AG20443 (cell line): ENCODE measurements at regions not wholly inside any gene's neighbourhood (a gene's known extent, or its start where the extent isn't known, plus 50 kb on each side); places are given as distances from the start of the nearest gene placed in this dataset.

Source experiments
- DNase-seq: peaks from one replicate; pipeline ENCODE4 v3.0.0; 2012; ENCODE audit warnings: low spot score, mixed read lengths

DNA sequence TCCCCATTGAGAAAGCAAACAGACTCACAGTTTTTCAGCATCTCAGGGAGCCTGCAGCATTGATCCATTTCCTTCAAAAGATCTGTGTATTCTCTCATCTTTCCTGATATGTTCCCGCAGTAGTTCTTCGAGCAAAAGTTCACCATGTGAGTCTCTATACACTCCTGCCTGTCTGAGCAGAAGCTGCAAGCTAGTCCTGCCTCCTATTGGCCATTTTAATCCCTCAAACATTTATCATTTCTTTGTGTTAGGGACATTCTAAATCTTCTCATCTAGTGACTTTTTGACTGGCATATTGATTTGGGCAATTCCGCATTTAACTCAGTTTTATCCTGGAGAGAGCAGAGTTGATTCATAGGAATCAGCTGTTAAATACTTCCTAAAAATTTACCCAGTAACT is 660.4 kb upstream of the KLF12 start:
- DNase-seq: no peak

DNA sequence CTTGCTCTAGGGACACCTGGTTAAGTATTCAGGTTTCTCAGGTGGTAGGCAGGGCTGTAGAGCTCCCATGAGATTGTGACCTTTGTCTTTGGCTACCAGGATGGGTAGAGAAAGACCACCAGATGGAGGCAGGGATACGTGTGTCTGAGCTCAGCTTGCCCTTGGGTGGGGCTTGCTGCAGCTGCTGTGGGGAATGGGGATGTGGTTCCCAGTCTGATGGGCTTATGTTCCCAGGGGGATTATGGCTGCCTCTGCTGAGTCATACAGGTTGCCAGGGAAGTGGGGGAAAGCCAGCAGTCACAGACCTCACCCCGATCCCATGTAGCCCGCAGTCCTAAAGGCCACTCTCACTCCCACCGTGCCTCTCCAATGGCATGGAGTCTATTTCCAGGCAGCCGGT is 659.9 kb upstream of the KLF12 start:
- DNase-seq: no peak

DNA sequence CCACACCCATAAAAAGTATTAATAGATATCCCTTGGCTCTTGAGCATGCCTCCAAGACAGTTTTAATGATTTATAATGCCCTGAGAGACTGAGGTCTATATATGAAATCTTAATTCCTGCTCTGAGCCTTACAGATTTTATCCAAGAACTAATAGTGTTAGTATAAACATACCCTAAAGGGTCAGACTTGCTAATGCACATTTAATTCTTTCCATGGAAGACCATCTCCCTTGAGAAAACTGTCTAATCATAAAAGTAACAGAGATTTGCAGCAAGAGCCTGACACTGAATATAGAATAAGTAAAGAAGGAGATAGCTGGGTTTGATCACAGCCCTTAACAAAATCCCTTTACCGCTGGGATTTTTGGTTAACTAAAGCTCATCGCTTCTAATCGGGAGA is 650.8 kb upstream of the KLF12 start:
- no peak for DNase-seq

DNA sequence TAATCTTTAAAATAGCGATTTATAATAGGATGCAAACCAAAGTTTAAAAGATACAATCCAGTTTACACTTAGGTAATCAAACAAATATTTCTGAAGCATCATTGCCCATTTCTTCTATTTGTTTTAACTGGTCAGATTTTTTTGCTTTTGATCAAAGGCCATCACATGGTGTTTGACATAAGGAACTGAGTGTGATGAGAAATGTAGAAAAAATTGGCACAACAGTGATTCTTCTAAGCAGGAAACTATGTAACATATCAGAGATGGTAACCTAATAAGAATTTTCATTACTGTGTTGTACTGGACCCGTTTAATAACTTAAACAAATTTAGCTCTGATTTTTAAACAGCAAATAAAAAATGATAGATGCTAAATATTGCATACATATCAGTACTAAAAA is 644.7 kb upstream of the KLF12 start:
- no peak for DNase-seq

DNA sequence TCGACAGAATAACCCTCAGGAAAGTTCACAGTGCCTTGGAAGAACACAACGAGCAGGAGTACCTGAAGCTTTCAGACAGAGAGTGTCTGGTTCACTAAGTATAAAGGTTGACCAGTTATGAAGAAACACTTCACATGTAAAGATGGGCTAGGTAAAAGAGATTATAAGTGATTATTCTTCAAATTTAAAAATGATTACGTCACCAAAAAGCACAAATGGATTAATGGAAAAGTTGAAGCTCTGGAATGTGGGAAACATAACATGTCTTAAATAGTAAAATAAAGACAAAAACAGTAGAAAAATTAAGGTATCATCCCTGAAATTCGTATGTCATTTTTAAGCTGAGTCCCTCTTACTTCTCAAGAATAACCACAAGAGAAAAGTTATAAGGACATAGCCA is 643.9 kb upstream of the KLF12 start:
- no peak for DNase-seq

DNA sequence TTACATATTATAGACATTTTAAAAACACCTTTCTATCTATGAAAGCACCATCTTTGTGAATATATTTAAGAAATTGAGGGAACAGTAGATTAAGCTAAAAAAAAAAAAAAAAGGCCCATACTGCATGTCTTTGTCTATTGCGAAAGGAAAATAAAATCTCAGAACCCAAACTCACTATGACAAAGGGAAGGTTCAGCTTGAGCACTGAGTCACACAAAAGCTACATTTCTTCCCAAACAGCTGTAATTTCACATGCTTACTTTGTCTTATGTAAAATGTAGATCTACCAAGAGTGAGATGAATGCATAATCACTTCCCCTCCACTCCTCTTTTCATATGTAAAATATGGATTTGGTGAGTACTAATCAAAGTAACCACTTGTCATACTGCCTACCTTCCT is 640.1 kb upstream of the KLF12 start:
- DNase-seq: no peak

DNA sequence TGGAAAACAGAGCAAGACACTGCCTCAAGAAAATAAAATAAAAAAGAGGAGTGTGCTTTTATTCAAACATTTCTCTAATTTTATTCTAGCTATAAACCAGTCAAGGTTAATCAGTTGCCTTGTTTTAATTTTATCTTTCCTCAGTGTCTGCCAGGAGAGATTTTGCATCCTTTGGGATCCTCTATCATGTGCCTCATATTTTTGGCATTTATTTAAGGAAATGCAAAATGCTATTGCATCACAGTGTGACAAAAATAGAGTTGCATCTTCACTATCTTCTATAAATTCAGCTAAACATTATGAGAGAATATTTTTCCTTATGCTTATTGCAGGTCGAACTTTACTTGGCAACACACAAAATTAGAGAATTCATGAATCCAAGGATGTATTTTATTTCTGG is 639.0 kb upstream of the KLF12 start:
- no peak for DNase-seq

DNA sequence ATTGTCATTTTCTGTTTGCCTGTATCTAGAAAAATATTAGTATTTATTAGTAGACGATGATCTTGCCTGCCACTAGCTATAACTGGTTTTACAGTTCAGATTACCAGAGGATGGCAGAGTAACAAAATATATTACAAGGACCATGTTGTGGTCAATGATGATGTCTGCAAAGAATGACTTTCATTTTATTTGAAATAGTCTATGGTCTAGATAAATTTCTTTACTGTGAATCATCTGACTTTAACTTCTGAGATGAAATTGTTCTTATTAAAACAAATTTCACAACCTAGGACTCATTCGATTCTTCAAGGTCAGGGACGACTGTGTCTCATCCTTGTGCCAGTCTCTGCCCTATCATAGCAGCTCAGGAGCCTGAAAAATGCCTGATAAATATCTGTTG is 637.8 kb upstream of the KLF12 start:
- DNase-seq: peak; percentile 62

DNA sequence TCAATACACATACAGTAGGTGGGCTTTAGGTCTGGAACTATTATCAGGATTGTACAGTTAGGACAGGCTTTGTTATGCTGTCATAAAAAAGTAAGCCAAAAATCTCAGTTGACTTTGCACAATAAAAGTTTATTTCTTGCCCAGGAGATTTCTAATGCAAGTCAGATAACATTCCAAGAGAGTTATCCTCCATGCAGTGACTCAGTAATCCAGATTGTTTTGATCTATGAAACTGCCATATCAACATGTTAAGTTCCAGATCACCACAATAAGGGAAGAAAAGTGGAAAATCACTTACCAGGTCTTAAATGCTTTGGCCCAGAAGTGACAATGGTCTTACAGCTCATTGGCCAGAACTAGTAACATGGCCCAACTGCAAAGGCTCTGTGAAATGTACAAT is 636.2 kb upstream of the KLF12 start:
- DNase-seq: peak; percentile 57

DNA sequence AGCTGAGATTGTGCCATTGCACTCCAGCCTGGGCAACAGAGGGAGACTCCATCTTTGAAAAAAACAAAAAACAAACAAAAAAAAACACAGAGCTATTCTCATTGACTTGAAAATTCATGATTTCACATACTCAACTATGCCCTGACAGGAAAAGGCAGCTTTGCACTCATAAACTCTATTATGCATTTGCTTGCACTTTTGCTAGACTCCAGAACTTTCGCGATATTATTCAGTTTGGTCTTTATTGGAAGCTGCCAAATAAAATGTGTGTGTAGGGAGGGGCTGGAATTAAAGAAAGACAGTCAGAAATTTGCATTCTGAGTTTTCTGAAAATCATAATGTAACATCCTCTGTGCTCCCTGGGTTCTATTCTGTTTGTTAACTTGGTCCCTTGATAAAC is 635.1 kb upstream of the KLF12 start:
- DNase-seq: no peak

DNA sequence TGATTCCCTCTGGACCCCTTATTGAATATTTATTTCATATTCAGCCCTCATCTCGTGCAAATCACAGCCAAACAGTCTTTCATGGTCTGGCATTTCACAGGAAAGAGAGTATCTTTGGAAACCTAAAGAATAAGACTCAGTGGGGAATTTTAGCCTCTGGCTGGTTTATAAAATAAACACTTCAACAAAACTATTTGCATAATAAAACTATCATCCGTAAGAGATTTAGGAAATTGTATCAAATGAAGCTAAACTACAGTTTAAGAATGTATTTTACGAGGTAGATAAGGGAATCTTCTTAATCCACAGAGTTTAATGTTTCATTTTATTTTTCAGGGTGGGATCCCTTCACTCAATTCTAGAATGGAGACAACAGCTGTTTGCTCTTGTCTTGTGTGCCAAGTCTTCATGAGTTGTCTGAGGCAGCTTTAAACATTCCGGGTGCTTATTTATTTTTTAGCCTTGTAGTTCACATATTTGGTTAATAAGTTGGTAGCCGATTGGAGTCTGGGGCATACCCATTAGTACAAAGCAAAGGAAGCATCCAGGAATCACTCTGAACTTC is 634.4 kb upstream of the KLF12 start:
- no peak for DNase-seq

DNA sequence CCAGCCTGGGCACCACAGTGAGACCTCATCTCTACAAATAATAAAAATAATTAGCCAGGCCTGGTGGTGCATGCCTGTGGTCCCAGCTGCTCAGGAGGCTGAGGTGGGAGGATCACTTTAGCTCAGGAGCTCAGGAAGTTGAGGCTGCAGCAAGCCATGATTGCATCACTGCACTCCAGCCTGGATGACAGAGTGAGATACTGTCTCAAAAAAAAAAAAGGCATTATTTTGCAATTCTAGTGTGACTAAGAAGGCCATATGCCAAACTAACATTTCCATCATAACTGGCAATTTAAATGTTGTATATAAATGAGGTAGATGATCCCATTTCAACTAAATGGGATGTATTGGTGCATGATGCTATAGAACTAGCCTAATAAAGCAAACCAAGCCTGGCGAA is 632.8 kb upstream of the KLF12 start:
- no peak for DNase-seq

DNA sequence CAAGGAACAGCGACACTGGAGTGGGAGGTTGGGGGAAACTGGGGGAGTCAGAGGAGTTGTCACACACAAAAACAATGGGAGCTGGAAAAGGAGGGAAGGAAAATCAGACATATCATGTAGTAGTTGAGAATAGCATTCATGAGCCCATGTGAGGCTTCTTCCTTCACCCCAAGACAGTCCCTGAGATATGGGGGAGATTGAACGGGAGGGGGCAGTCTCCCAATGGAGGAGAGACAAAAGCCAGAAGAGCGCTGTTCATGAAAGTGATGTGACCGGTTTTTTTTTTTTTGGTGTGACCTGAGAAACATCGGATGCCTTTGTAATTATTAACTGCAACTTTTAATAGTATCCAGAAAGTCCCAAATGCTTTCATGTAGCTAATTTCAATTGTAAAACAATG is 631.8 kb upstream of the KLF12 start:
- no peak for DNase-seq

DNA sequence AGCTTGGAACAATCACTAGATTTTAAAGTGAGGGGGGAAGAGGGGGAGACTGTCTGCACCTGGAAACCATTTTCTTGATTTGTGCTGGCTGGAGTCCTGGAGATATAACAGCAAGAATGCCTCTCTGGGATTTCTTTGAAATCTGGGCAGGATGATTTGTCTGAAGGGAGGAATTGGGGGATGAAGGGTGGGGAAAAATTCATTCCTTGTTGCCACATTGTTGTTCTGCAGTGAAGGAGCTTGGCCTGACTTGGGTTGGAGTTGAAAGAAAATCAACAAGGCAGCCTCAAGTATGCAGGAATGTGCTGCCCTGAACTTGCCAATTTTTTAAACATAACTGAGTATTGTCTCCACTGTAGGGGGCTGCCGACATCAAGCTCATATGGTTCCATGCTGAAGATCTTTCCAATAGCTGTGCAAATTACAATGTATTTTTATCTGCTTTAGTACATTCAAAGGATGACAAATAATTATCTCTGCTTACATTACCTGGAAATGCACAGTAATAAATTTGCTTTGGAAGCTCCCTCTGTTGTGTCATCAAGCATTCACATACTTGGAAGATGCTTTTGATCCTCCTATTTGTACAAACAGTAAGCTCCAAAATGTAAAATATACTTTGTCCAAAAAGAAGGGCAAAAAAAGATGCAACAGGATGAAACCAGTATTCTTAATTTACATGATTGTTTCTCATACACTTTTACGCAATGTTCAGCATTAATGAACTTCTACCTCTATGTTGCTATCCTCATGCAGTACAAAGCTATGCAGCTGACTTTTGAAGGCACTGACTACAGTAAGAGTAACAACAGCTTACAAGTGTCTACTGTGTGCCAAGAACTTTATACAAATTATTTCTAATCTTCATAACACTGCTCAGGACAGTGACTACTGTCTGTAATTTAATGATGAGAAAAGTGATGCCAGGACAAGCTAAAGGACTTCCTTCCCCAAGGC is 627.9 kb upstream of the KLF12 start:
- peak; percentile 53 for DNase-seq

DNA sequence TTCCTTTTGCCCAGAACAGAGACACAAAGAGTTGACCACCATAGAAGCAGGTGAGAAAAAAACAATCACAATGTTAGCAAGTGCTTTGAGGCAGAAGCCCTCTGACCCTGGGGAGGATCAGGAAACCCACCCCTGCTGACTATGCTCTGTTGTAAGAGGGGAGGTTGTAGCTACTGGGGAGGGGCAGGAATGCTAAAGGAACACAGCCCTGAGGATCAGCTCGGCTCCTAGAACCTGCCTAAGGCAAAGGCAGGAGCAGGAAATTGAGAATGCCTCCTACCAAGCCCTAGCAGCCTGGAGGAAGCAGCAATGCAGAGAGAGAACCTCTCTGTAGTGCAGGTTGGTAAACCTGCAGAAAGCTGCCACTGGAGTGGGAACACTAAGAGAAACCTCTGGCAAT is 624.0 kb upstream of the KLF12 start:
- no peak for DNase-seq

DNA sequence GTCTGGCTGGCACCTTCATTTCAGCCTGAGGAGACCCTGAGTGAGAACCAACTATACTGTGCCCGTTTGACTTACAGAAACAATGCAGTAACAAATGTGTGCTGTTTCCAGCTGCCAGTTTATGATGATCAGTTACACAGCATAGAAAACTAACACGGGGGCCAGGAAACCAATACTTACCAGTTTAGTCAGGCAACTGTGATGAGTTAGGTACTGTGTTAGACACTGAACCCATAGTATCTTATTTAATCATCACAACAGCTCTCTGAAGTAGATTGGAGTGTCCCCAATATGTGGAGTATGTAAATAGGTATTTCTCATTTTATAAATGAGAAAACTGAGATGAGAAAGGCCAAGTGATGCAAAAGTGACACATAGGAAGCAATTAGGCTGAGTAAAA is 620.9 kb upstream of the KLF12 start:
- DNase-seq: no peak

DNA sequence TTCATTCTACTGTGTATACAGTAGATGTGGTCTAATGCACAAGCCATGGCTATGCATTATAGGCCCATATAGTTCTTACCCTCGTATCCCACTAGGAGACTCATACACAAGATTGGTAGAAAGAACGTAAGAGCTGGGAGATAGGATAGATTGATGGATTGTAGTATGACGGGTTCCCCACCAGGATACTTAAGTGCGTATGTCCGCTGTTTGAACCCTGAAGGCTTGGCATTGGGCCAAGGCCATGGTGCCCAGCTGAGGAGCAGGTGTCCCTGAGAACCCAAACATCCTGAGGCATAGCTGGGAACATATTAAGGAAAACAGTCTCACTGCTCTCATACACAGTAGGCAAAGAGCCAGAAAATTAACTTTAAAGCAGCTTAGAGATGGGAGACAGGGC is 617.5 kb upstream of the KLF12 start:
- DNase-seq: no peak

DNA sequence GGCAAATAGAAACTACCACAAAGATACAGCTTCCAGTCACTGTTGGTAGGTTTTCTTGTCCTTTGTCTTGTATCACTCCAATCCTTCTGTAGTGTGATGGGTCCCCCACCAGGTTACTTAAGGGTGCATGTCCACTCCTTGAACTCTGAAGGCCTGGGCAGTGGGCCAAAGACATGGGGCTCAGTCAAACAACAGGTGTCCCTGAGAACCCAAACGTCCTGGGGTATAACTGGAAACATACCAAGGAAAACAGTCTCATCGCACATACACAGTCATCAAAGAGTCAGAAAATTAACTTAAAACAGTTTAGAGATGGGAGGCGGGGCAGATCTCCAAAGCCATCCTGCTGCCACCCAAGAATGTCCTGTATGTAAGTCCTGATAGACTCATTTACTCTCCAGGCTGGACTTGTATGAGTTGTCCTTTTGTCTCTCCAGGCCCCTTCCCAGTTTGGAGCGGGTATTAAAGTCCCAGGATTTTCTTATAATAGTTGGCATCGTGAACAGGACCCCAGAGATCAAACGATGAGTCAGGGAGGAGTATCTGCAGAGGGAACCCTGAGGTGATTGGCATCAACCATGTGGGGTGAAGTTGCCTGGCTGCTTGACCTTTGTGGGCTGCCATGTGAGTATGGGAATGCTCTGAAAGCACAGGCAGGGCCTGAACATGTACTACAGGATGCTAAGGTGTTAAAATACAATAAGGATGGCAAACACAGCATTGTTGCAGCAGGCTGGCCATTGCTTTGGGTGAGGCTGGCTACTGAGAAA is 613.2 kb upstream of the KLF12 start:
- DNase-seq: no peak

DNA sequence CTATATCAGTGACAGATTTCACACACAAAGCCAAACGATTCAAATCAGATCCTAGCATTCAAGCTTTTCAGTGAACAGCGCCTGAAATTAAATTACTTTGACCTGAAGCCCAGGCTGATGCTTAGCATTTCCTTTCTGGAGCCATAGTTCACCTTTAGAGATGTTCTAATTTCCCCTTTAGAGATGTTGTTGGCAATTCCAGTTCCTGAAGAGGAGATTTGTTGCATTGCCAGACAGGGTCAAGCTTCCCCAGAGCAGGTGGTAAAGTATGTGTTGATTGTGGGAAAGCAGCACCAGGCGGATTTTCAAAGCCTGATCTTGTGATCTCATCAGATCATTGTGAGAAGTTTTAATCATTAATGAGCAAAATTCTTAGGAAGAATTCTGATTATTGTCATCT is 609.8 kb upstream of the KLF12 start:
- DNase-seq: no peak

DNA sequence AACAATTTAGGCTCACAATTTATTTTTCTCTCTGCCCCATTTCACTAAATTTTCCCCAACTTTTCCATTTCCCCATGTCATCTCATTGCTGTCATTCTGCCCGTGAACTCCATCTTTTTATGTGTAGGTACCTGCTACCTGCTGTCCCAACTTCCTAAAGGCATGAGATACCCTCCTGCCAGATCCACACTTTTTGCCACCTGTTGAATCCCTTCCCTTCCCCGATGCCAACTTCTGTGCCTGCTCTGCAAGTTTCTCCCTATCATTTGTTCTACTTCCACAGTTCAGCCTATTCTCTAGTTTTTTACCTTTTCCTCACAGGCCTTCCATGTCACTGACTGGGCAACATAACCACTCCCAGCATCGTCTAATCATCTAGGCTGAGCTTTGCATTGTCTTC is 607.5 kb upstream of the KLF12 start:
- no peak for DNase-seq

DNA sequence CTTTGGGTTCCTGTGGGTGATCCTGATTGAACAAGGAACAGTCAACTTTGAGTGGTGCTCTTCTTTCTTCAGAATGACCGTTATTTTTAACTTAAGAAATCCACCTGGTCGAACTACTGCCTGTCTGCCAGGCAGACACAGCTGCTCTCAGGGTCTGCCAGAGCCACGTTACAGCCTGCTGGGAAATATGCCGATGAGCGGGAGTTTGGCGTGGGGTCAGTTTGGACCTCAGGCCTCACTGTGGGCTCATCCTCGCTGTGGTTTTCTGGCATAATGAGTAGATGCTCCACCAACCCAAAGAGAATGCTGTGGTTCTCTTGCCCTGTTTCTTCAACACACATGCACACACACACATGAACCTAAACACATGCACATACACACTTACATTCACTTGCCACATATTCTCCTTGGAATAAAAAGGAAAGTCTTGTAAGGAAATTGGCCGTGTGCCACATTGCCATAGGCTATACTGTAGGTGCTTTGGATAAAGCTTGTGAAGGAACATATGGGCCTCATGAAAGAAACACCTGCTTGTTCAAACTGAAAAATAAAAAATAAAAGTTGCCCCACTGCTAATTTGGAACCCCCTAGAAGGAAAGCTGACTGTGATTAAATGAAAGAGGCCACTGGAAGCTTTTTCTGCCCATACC is 598.7 kb upstream of the KLF12 start:
- DNase-seq: no peak

DNA sequence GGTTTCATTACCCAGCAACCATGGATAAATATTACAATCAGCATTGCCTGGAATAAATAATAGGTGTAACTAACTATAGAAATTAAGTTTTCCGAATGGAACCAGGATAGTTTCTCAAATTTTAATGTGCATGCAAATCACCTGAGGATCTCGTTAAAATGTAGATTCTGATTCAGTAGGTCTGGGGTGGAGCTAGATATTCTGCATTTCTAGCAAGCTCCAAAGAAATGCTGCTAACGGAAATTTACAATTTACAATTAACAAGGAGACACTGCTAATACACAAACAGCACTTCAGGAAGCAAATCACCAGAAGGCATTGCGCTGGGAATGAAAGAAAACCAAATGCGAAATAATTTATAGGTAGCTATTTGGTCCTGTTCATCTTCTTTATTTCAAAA is 597.5 kb upstream of the KLF12 start:
- no peak for DNase-seq
